H1 (cell line): ENCODE measurements at regions not wholly inside any gene's neighbourhood (a gene's known extent, or its start where the extent isn't known, plus 50 kb on each side); places are given as distances from the start of the nearest gene placed in this dataset.

Experiments
- CTCF ChIA-PET: fragments of 300-600 bp; sonication (Branson Sonifier 250); formaldehyde crosslinking; loops from one replicate; lab custom pipeline; 2021; ENCODE audit not compliant: partially characterized antibody; lab: Charles Lee
- POLR2A ChIA-PET: fragments of 300-600 bp; sonication (Branson Sonifier 250); formaldehyde crosslinking; loops from one replicate; lab custom pipeline; 2021; ENCODE audit warnings: inconsistent platforms; ENCODE audit not compliant: partially characterized antibody; lab: Charles Lee
- DNase-seq, 2 experiments: peaks; one replicate each; pipeline versions ENCODE4 v3.0.0 to v3.0.0-alpha.2; 2010 to 2022; ENCODE audit warnings: low spot score in 2 of 2, low read depth in 1 of 2, mixed read lengths in 1 of 2
- FAIRE-seq: peaks from 2 replicates; lab custom pipeline; 2011; peaks lifted over from hg19 to GRCh38; lab: Jason Lieb, UNC
- H2AFZ ChIP-seq: 2 replicates; pipeline ENCODE4 v1.8.1; 2012; ENCODE audit warnings: low read length, inconsistent platforms
- H2AK5ac ChIP-seq: 2 replicates; pipeline ENCODE4 v1.6.1; 2013; ENCODE audit warnings: low read depth, low read length
- H2BK120ac ChIP-seq: replicated peaks from 2 replicates; pipeline ENCODE3; 2013; ENCODE audit warnings: low read depth, low read length, inconsistent platforms
- H2BK12ac ChIP-seq: 2 replicates; pipeline ENCODE4 v1.6.1; 2013; ENCODE audit warnings: low read depth, low read length
- H2BK15ac ChIP-seq: 2 replicates; pipeline ENCODE4 v1.6.1; 2013; ENCODE audit warnings: low read length
- H2BK20ac ChIP-seq: 2 replicates; pipeline ENCODE4 v1.6.1; 2013; ENCODE audit warnings: low read length
- H2BK5ac ChIP-seq: 2 replicates; pipeline ENCODE4 v1.6.1; 2013; ENCODE audit warnings: low read depth, low read length
- H3K14ac ChIP-seq: 2 replicates; pipeline ENCODE4 v1.6.1; 2013; ENCODE audit warnings: inconsistent platforms; ENCODE audit not compliant: insufficient read length
- H3K18ac ChIP-seq: 2 replicates; pipeline ENCODE4 v1.6.1; 2013; ENCODE audit warnings: low read length; ENCODE audit errors: extremely low read depth
- H3K23ac ChIP-seq: 2 replicates; pipeline ENCODE4 v1.6.1; 2013; ENCODE audit warnings: inconsistent platforms; ENCODE audit not compliant: insufficient read length
- H3K23me2 ChIP-seq: 2 replicates; pipeline ENCODE4 v1.6.1; 2013; ENCODE audit warnings: low read depth, low read length
- H3K27ac ChIP-seq: 2 replicates; pipeline ENCODE4 v1.6.1; 2011; ENCODE audit warnings: low read depth, low read length, inconsistent platforms
- H3K27me3 ChIP-seq, 4 experiments: replicated peaks in 1 of 4; 1 replicate in 1 of 4; 2 replicates in 3 of 4; pipeline versions ENCODE4 v1.6.1 to v1.8.1; 2011 to 2013; ENCODE audit warnings: low read length in 3 of 4, mild to moderate bottlenecking in 3 of 4, inconsistent platforms in 2 of 4, mixed read lengths in 2 of 4, moderate library complexity in 1 of 4; ENCODE audit not compliant: control insufficient read depth in 3 of 4, insufficient read depth in 3 of 4; ENCODE audit errors: extremely low read depth in 1 of 4
- H3K36me3 ChIP-seq, 4 experiments: 2 replicates each; pipeline versions ENCODE4 v1.6.1 to v1.8.1; 2011 to 2013; ENCODE audit warnings: mild to moderate bottlenecking in 4 of 4, low read length in 3 of 4, moderate library complexity in 2 of 4, control low read depth in 1 of 4, inconsistent platforms in 1 of 4; ENCODE audit not compliant: insufficient read depth in 4 of 4, control insufficient read depth in 2 of 4
- H3K4ac ChIP-seq: replicated peaks from 2 replicates; pipeline ENCODE3; 2013; ENCODE audit warnings: low read length, low read depth, mixed read lengths, inconsistent platforms; ENCODE audit not compliant: insufficient read length
- H3K4me1 ChIP-seq, 4 experiments: replicated peaks in 1 of 4; 1 replicate in 1 of 4; 2 replicates in 3 of 4; pipeline versions ENCODE4 v1.6.1 to v1.8.1; 2011 to 2013; ENCODE audit warnings: low read length in 3 of 4, inconsistent platforms in 2 of 4, mixed read lengths in 1 of 4; ENCODE audit not compliant: insufficient read depth in 4 of 4, control insufficient read depth in 3 of 4
- H3K4me2 ChIP-seq, 2 experiments: 2 replicates each; pipeline versions ENCODE4 v1.6.1 to v1.8.1; 2011 to 2013; ENCODE audit warnings: low read depth in 2 of 2, low read length in 2 of 2, control low read depth in 1 of 2, inconsistent platforms in 1 of 2, mild to moderate bottlenecking in 1 of 2; ENCODE audit not compliant: insufficient read depth in 1 of 2
- H3K4me3 ChIP-seq, 4 experiments: fragments of 200-600, 300-600 bp in 1 of 4; sonication (generic), shearing (Covaris generic), sonication (Bioruptor Twin) in 1 of 4; 2 replicates each; pipeline versions ENCODE4 v1.5.1 to v1.8.1; 2011 to 2016; ENCODE audit warnings: low read length in 4 of 4, low read depth in 3 of 4, control low read depth in 2 of 4, inconsistent platforms in 2 of 4, mild to moderate bottlenecking in 2 of 4, mixed read lengths in 1 of 4, moderate library complexity in 1 of 4; ENCODE audit not compliant: insufficient read depth in 2 of 4; ENCODE audit errors: extremely low read depth in 1 of 4
- H3K56ac ChIP-seq: replicated peaks from 2 replicates; pipeline ENCODE3; 2013; ENCODE audit warnings: low read depth, mild to moderate bottlenecking, mixed read lengths, low read length, inconsistent platforms; ENCODE audit not compliant: insufficient read length
- H3K79me1 ChIP-seq: 2 replicates; pipeline ENCODE4 v1.6.1; 2013; ENCODE audit warnings: low read depth, low read length, control low read depth
- H3K79me2 ChIP-seq, 2 experiments: 2 replicates each; pipeline versions ENCODE4 v1.6.1 to v1.8.1; 2012 to 2013; ENCODE audit warnings: low read length in 2 of 2, mild to moderate bottlenecking in 2 of 2, inconsistent platforms in 1 of 2; ENCODE audit not compliant: insufficient read depth in 2 of 2, control insufficient read depth in 1 of 2
- H3K9ac ChIP-seq, 4 experiments: replicated peaks in 1 of 4; 1 replicate in 1 of 4; 2 replicates in 3 of 4; pipeline versions ENCODE4 v1.6.1 to v1.8.1; 2011 to 2013; ENCODE audit warnings: low read depth in 3 of 4, low read length in 3 of 4, control low read depth in 2 of 4, mild to moderate bottlenecking in 2 of 4, moderate library complexity in 2 of 4, inconsistent platforms in 1 of 4; ENCODE audit errors: extremely low read depth in 1 of 4
- H3K9me3 ChIP-seq, 2 experiments: 2 replicates each; pipeline versions ENCODE4 v1.6.1 to v1.8.1; 2012 to 2013; ENCODE audit warnings: mild to moderate bottlenecking in 2 of 2, moderate library complexity in 2 of 2, control low read depth in 1 of 2, inconsistent platforms in 1 of 2, low read depth in 1 of 2, low read length in 1 of 2, mixed read lengths in 1 of 2; ENCODE audit not compliant: insufficient read depth in 2 of 2
- H4K20me1 ChIP-seq, 2 experiments: replicated peaks in 1 of 2; 2 replicates each; pipeline versions ENCODE3 to v1.8.1; 2011 to 2013; ENCODE audit warnings: inconsistent platforms in 2 of 2, low read length in 2 of 2, mild to moderate bottlenecking in 1 of 2; ENCODE audit not compliant: insufficient read depth in 2 of 2, control insufficient read depth in 1 of 2
- H4K5ac ChIP-seq: 2 replicates; pipeline ENCODE4 v1.6.1; 2013; ENCODE audit warnings: low read length, low read depth, mixed read lengths, inconsistent platforms; ENCODE audit not compliant: insufficient read length
- H4K8ac ChIP-seq: 2 replicates; pipeline ENCODE4 v1.8.0; 2013; ENCODE audit warnings: mild to moderate bottlenecking, moderate library complexity, low read length, inconsistent platforms; ENCODE audit not compliant: insufficient read depth; ENCODE audit errors: extremely low read depth
- H4K91ac ChIP-seq: replicated peaks from 2 replicates; pipeline ENCODE3; 2013; ENCODE audit warnings: low read length, mixed read lengths, inconsistent platforms; ENCODE audit not compliant: insufficient read length
- ATF2 ChIP-seq: IDR thresholded peaks from 2 replicates; pipeline ENCODE4 v1.6.1; 2012; ENCODE audit warnings: low read length, inconsistent platforms
- CHD1 ChIP-seq: IDR thresholded peaks from 2 replicates; pipeline ENCODE4 v1.6.1; 2012; ENCODE audit warnings: low read depth, low read length, improper control_type of control experiment
- E2F6 ChIP-seq: IDR thresholded peaks from 2 replicates; pipeline ENCODE4 v1.6.1; 2012; ENCODE audit warnings: inconsistent platforms
- HDAC2 ChIP-seq, 2 experiments: fragments of 300-600 bp in 1 of 2; sonication (generic) in 1 of 2; IDR thresholded peaks; 2 replicates each; pipeline ENCODE4 v1.6.1; 2011 to 2012; ENCODE audit warnings: low read depth in 2 of 2, low read length in 2 of 2, mild to moderate bottlenecking in 2 of 2, moderate library complexity in 2 of 2, borderline replicate concordance in 1 of 2, inconsistent platforms in 1 of 2
- NRF1 ChIP-seq: IDR thresholded peaks from 2 replicates; pipeline ENCODE4 v1.6.1; 2011; ENCODE audit warnings: mild to moderate bottlenecking, low read depth, low read length, improper control_type of control experiment
- POU5F1 ChIP-seq: IDR thresholded peaks from 2 replicates; pipeline ENCODE4 v1.6.1; 2011; ENCODE audit warnings: low read depth, mild to moderate bottlenecking, low read length, moderate library complexity

- H3K14ac ChIP-seq, result no peak overlapping the region
- H3K79me1 ChIP-seq, result no peaks in the 10 kb centered on the region
- H3K36me3 ChIP-seq, result no peaks in the 10 kb centered on the region
- H3K4me1 ChIP-seq, result no peaks in the 10 kb centered on the region
- POLR2A ChIA-PET, result no interaction called here
- H3K27me3 ChIP-seq, result no peaks in the 10 kb centered on the region
- H3K79me2 ChIP-seq, result no peaks in the 10 kb centered on the region
- CTCF ChIA-PET, result interaction anchor here (0.5 kb wide), 1 partner anchor 306 kb away, joined by 3 read pairs; no protein-coding TSS in a partner anchor
- no peak overlapping the region for H2BK15ac ChIP-seq
- H4K91ac ChIP-seq, result no peak overlapping the region
- no peak overlapping the region for H4K5ac ChIP-seq
- H3K4me2 ChIP-seq, result no peak overlapping the region
- H3K9me3 ChIP-seq, result no peaks in the 10 kb centered on the region
- H2BK120ac ChIP-seq, result no peak overlapping the region
- H2BK20ac ChIP-seq, result no peak overlapping the region
- no peak overlapping the region for H3K27ac ChIP-seq
- H2AFZ ChIP-seq, result 0 out of 2 replicates have a peak overlapping the region, but pooled peaks have one; percentile 27
- no peak overlapping the region for H3K4me3 ChIP-seq
- no peak overlapping the region for H3K4ac ChIP-seq
- DNase-seq, result no peak
- H3K9ac ChIP-seq, result no peak overlapping the region
- H2BK12ac ChIP-seq, result no peak overlapping the region
- H3K23me2 ChIP-seq, result no peaks in the 10 kb centered on the region
- no peak overlapping the region for H3K18ac ChIP-seq
- no peak overlapping the region for H3K23ac ChIP-seq
- no peak overlapping the region for H4K8ac ChIP-seq
- no peak overlapping the region for H2BK5ac ChIP-seq
- no peaks in the 10 kb centered on the region for H4K20me1 ChIP-seq
- no peak for FAIRE-seq
- H2AK5ac ChIP-seq, result no peak overlapping the region
- no peak overlapping the region for H3K56ac ChIP-seq
- TF ChIP-seq ATF2 (no peak), E2F6 (no peak), NRF1 (no peak), POU5F1 (no peak), HDAC2 (IDR thresholded peaks at IDR 0.05; ENCODE audit: borderline replicate concordance in 1 of 2, low read depth in 2 of 2, low read length in 2 of 2) (no peak), CHD1 (no peak)
Measured at GRCh38 chr4:43343298-43343697, 450.8 kb downstream of the GRXCR1 start.
